HL-60 (cell line): ENCODE measurements at regions not wholly inside any gene's neighbourhood (a gene's known extent, or its start where the extent isn't known, plus 50 kb on each side); places are given as distances from the start of the nearest gene placed in this dataset.

Experiments
- DNase-seq, 2 experiments: peaks; one replicate each; pipeline ENCODE4 v3.0.0-alpha.2; 2010 to 2020; ENCODE audit warnings: low read depth in 1 of 2, low spot score in 1 of 2
- H3K27ac ChIP-seq: fragments of 250-450 bp; sonication (Bioruptor Pico); replicated peaks from 2 replicates; pipeline ENCODE4 v1.5.1; 2020; ENCODE audit warnings: mild to moderate bottlenecking, moderate library complexity
- H3K27me3 ChIP-seq: fragments of 250-450 bp; sonication (Bioruptor Pico); 2 replicates; pipeline ENCODE4 v1.5.1; 2021; ENCODE audit warnings: mild to moderate bottlenecking, moderate library complexity; ENCODE audit not compliant: insufficient read depth, poor library complexity, severe bottlenecking
- H3K4me3 ChIP-seq: replicated peaks from 2 replicates; pipeline ENCODE4 v1.5.1; 2011; ENCODE audit warnings: mild to moderate bottlenecking, control low read depth, low read length; ENCODE audit not compliant: insufficient read depth
- GABPA ChIP-seq: IDR thresholded peaks from 2 replicates; pipeline ENCODE4 v1.6.1; 2012; ENCODE audit warnings: low read depth
- POLR2AphosphoS5 ChIP-seq: IDR thresholded peaks from 2 replicates; pipeline ENCODE4 v1.6.1; 2012; ENCODE audit warnings: low read depth
- SPI1 ChIP-seq: IDR thresholded peaks from 2 replicates; pipeline ENCODE4 v1.6.1; 2012; ENCODE audit warnings: low read depth, mild to moderate bottlenecking, borderline replicate concordance
- TF ChIP-seq, protein P1 (sequence below): IDR thresholded peaks from 2 replicates; pipeline ENCODE4 v1.6.1; 2012; ENCODE audit warnings: low read depth; ENCODE audit not compliant: insufficient replicate concordance
- TF ChIP-seq, protein P2 (sequence below): IDR thresholded peaks from one replicate; pipeline ENCODE4 v1.5.1; 2011; ENCODE audit warnings: low read length, control low read depth, inconsistent platforms; ENCODE audit not compliant: insufficient read depth

DNA sequence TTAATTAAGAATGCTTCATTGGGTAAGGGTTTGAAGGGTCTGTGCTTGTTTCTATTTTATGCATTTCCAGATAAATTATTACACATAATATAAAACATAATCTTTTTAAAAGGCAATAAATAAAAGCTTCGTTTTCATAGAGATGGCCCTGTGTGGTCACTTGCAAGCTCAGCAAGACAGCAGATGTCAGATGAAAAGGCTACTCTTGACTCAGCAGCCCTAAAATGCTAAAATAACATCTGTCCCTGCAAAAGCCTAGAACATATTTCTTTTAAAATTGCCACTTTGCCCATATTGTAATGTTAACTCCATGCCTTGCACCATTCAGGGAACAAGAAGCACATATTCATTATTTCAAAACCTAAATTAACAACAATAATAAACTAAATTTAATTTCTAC is 349.4 kb downstream of the CNTN3 start:
- no peaks in the 10 kb centered on the region for H3K27me3 ChIP-seq
- H3K27ac ChIP-seq, result no peak overlapping the region
- no peak for DNase-seq
- TF ChIP-seq, protein P1, sequence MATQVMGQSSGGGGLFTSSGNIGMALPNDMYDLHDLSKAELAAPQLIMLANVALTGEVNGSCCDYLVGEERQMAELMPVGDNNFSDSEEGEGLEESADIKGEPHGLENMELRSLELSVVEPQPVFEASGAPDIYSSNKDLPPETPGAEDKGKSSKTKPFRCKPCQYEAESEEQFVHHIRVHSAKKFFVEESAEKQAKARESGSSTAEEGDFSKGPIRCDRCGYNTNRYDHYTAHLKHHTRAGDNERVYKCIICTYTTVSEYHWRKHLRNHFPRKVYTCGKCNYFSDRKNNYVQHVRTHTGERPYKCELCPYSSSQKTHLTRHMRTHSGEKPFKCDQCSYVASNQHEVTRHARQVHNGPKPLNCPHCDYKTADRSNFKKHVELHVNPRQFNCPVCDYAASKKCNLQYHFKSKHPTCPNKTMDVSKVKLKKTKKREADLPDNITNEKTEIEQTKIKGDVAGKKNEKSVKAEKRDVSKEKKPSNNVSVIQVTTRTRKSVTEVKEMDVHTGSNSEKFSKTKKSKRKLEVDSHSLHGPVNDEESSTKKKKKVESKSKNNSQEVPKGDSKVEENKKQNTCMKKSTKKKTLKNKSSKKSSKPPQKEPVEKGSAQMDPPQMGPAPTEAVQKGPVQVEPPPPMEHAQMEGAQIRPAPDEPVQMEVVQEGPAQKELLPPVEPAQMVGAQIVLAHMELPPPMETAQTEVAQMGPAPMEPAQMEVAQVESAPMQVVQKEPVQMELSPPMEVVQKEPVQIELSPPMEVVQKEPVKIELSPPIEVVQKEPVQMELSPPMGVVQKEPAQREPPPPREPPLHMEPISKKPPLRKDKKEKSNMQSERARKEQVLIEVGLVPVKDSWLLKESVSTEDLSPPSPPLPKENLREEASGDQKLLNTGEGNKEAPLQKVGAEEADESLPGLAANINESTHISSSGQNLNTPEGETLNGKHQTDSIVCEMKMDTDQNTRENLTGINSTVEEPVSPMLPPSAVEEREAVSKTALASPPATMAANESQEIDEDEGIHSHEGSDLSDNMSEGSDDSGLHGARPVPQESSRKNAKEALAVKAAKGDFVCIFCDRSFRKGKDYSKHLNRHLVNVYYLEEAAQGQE, result no peak
- TF ChIP-seq SPI1, result no peak
- TF ChIP-seq POLR2AphosphoS5, result no peak
- TF ChIP-seq, protein P2, sequence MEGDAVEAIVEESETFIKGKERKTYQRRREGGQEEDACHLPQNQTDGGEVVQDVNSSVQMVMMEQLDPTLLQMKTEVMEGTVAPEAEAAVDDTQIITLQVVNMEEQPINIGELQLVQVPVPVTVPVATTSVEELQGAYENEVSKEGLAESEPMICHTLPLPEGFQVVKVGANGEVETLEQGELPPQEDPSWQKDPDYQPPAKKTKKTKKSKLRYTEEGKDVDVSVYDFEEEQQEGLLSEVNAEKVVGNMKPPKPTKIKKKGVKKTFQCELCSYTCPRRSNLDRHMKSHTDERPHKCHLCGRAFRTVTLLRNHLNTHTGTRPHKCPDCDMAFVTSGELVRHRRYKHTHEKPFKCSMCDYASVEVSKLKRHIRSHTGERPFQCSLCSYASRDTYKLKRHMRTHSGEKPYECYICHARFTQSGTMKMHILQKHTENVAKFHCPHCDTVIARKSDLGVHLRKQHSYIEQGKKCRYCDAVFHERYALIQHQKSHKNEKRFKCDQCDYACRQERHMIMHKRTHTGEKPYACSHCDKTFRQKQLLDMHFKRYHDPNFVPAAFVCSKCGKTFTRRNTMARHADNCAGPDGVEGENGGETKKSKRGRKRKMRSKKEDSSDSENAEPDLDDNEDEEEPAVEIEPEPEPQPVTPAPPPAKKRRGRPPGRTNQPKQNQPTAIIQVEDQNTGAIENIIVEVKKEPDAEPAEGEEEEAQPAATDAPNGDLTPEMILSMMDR, result no peak
- no peak for TF ChIP-seq GABPA
- H3K4me3 ChIP-seq, result no peak overlapping the region

DNA sequence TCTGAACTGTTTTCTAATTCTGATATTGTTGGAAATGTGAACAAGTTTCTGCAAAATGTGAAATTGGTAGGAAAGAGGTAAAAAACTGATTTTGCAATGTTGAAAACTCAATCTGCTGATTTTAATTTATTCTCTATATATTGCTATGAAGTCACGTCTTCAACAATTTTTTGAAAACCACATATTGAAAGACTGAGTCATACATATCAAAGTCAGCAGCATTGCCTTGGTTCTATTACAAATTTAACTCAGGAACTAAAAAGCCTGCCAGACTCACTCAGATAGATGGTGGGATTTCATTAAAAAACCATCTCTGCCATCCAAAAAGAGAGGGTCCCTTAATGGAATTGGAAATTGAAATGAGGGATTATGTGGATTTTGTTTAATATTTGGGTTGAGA is 351.4 kb downstream of the CNTN3 start:
- no peak for DNase-seq
- H3K27me3 ChIP-seq, result no peaks in the 10 kb centered on the region
- TF ChIP-seq POLR2AphosphoS5 (no peak), GABPA (no peak), SPI1 (no peak)
- TF ChIP-seq, protein P2, result no peak
- TF ChIP-seq, protein P1, result no peak
- no peak overlapping the region for H3K27ac ChIP-seq
- H3K4me3 ChIP-seq, result no peak overlapping the region

DNA sequence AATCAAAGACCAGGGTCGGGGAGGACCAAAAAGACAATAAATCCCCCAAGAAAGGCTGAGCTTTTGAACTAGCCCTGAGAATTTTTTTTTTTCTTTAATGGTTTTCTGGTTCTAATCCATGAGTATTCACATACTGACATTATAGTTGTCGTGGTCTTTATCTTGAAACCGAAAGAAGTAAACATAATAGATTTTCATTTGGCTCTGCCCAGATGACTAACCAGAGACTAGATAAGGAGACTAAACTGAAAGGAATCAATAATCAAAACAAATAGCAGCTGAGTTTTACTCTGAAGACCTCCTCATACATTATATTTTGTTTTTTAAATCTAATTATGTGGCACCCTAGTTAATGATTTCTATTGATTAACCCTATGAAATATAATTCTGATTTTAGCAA is 381.4 kb downstream of the CNTN3 start:
- Histone ChIP-seq H3K27me3 (no peaks in the 10 kb centered on the region), H3K4me3 (no peak overlapping the region), H3K27ac (no peak overlapping the region)
- no peak for DNase-seq
- TF ChIP-seq, protein P2, result no peak
- TF ChIP-seq GABPA (no peak), POLR2AphosphoS5 (no peak)
- TF ChIP-seq, protein P1, result no peak
